ENCODE measurements at regions not wholly inside any gene's neighbourhood (a gene's known extent, or its start where the extent isn't known, plus 50 kb on each side); places are given as distances from the start of the nearest gene placed in this dataset.

DNA sequence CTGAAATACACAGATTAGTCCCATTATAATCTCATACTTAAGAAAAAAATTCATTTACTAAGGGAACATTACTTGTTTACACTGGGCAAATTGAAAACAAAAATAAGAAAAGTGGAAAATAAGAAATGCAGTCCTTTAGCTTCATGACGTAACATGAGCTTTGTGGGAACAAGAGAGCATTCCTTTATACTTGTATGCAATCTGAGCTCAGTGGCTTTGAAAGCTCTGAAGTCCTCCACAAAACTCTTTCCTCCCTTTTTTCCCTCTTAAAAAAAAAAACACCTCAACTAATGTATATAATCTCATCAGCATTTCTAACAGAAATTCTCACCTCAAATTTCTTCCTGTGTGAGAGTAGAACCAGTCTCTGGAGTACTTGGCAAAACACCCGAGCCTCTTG lies 76.9 kb upstream of the OTX2 start:
- no peak for TF ChIP-seq CTCF (optimal IDR thresholded peaks at IDR 0.05 in 1 of 3, IDR thresholded peaks at IDR 0.05 in 1 of 3, conservative IDR thresholded peaks at IDR 0.05 in 1 of 3; ENCODE audit: extremely low read depth in 1 of 3, insufficient read depth in 2 of 3, low read length in 3 of 3)
- no peak for TF ChIP-seq EZH2 (IDR thresholded peaks at IDR 0.05; ENCODE audit: low read length)

All from keratinocyte (primary cell).